Effector memory CD4-positive, alpha-beta T cell (primary cell): ENCODE measurements at regions not wholly inside any gene's neighbourhood (a gene's known extent, or its start where the extent isn't known, plus 50 kb on each side); places are given as distances from the start of the nearest gene placed in this dataset.

ENCODE experiments used
- DNase-seq, 3 donors: peaks; one replicate each; pipeline ENCODE4 v3.0.0-alpha.2; 2020
- H3K27ac ChIP-seq: 2 replicates; pipeline ENCODE4 v1.7.0; 2013; ENCODE audit warnings: mild to moderate bottlenecking, low read length, moderate library complexity; ENCODE audit not compliant: insufficient read depth, poor library complexity, severe bottlenecking
- H3K27me3 ChIP-seq: replicated peaks from 2 replicates; pipeline ENCODE4 v1.7.0; 2013; ENCODE audit warnings: mild to moderate bottlenecking, low read length; ENCODE audit not compliant: insufficient read depth, control insufficient read depth, poor library complexity, severe bottlenecking
- H3K36me3 ChIP-seq: 2 replicates; pipeline ENCODE4 v1.7.0; 2013; ENCODE audit warnings: mild to moderate bottlenecking, low read length, moderate library complexity; ENCODE audit not compliant: control insufficient read depth, insufficient read depth
- H3K4me1 ChIP-seq: 2 replicates; pipeline ENCODE4 v1.7.0; 2013; ENCODE audit warnings: low read length, mild to moderate bottlenecking; ENCODE audit not compliant: control insufficient read depth, insufficient read depth, poor library complexity, severe bottlenecking
- H3K4me3 ChIP-seq: 2 replicates; pipeline ENCODE4 v1.7.0; 2013; ENCODE audit warnings: low read length, low read depth, mild to moderate bottlenecking; ENCODE audit not compliant: insufficient read depth, poor library complexity, severe bottlenecking
- H3K9me3 ChIP-seq: 2 replicates; pipeline ENCODE4 v1.7.0; 2013; ENCODE audit warnings: mild to moderate bottlenecking, low read length, moderate library complexity; ENCODE audit not compliant: control insufficient read depth

DNA sequence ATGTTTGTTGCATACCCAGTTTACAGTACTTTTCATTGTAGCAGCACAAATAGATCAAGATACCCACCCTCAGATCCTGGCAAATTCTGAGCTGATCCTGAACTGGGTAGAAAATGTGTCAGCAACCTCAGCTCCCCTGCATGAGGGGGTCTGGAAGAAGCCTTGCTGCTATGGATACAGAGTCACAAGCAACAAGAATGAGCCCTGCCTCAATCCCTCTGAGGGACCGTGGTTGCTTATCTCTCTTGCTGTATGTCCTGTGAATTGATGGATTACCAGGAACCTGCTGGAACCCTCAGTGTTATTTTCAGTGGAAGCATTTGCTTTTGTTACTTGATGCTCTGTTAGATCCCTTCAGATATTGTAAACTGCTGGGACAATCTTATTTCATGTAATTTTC is 331.0 kb downstream of the STIM2 start:
- H3K27ac ChIP-seq = no peak overlapping the region
- no peak for DNase-seq

DNA sequence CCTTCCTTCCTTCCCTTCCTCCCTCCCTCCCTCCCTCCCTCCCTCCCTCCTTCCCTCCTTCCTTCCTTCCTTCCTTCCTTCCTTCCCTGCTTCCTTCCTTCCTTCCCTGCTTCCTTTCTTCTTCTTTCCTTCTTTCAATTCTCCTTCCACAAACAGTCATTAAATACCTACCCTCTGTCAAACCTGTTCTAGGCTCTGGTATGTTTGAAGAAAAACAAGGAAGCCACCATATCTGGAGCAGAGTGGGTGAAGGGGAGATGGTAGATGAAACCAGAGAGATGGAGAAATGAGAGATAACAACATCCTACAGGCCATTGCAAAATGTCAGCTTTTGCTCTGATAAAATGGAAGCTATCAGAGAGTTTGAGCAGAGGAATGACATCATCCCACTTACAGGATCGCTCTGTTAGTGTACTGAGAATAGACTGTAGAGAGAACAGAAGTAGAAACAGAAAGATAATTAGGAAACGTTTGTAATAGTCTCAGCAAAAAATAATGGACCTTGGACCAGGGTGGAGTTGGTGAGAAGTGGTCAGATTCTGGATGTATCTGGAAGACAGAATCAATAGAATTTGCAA is 334.0 kb downstream of the STIM2 start:
- no peak for DNase-seq
- H3K27ac ChIP-seq = no peak overlapping the region
- H3K9me3 ChIP-seq = no peaks in the 10 kb centered on the region
- no peak overlapping the region for H3K4me3 ChIP-seq
- H3K4me1 ChIP-seq = no peaks in the 10 kb centered on the region
- H3K27me3 ChIP-seq = peaks cover 2% of the 10 kb centered on the region
- H3K36me3 ChIP-seq = no peaks in the 10 kb centered on the region

More for the DNA sequence above, 331.0 kb downstream of the STIM2 start:
- H3K4me3 ChIP-seq = no peak overlapping the region
- no peaks in the 10 kb centered on the region for H3K36me3 ChIP-seq
- H3K27me3 ChIP-seq = peaks cover 2% of the 10 kb centered on the region
- H3K9me3 ChIP-seq = no peaks in the 10 kb centered on the region
- no peaks in the 10 kb centered on the region for H3K4me1 ChIP-seq

DNA sequence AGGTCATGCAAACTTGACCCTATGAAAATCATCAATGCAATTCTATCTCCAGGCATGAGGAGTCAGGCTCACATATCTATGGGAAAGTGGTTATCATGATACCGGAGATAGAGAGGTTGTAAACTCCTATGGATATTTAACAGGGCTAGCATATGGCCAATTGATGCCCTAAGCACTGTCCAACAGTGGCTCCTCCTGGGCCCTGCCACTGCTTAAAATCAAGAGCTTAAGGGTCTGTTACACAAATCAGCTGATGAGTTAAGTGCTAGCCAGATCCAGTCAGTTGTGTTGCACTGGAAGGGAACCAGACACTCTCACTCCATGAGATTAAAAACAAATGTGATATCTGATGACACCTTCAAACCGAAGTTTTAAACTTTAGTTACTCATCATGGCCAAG is 337.6 kb downstream of the STIM2 start:
- no peaks in the 10 kb centered on the region for H3K9me3 ChIP-seq
- no peak for DNase-seq
- H3K4me1 ChIP-seq = no peaks in the 10 kb centered on the region
- peaks cover 2% of the 10 kb centered on the region for H3K27me3 ChIP-seq
- no peak overlapping the region for H3K27ac ChIP-seq
- no peak overlapping the region for H3K4me3 ChIP-seq
- H3K36me3 ChIP-seq = no peaks in the 10 kb centered on the region

DNA sequence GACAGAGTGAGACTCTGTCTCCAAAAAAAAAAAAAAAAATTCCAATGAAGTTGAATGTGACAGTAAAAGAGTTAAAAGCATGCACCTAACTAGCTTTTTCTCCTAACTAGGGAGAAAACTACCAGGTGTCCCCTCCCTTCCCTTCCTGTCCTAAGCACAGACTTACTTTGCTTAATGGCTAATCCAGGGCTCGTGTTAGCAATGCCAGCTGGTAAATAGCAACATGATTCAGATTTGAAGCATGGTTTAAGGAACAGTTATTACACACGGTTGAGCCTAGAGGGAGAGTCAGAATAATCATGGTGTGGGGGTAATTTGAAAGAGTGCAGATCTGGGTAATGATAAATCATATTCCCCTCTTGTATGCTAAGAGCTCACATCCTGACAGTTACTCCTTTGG is 338.3 kb downstream of the STIM2 start:
- DNase-seq = no peak
- H3K27ac ChIP-seq = no peak overlapping the region
- H3K36me3 ChIP-seq = no peaks in the 10 kb centered on the region

DNA sequence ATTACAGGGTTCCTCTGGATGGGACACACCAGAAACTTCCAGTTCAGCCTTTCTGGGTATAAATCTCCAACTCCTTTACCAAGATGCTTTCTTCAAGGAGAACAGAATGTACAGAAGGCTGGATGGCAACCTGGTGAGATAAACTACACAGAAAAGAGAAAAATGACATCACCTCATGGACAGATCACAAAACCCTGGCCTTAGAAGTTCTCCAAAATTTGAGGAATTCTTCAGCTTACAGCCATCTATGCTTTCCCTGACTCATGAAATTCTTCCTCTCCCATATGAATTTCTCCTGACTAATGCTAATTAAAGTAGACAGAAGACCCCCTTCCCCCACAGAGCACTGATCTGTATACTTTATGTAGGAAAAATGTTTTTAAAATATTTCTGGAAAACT is 345.4 kb downstream of the STIM2 start:
- H3K36me3 ChIP-seq = no peaks in the 10 kb centered on the region
- DNase-seq = no peak
- H3K4me1 ChIP-seq = no peaks in the 10 kb centered on the region
- no peak overlapping the region for H3K27ac ChIP-seq
- no peak overlapping the region for H3K4me3 ChIP-seq
- H3K27me3 ChIP-seq = no peaks in the 10 kb centered on the region
- H3K9me3 ChIP-seq = no peaks in the 10 kb centered on the region

More for the DNA sequence above, 338.3 kb downstream of the STIM2 start:
- Histone ChIP-seq H3K4me3 (no peak overlapping the region), H3K4me1 (no peaks in the 10 kb centered on the region), H3K27me3 (peaks cover 2% of the 10 kb centered on the region), H3K9me3 (no peaks in the 10 kb centered on the region)

DNA sequence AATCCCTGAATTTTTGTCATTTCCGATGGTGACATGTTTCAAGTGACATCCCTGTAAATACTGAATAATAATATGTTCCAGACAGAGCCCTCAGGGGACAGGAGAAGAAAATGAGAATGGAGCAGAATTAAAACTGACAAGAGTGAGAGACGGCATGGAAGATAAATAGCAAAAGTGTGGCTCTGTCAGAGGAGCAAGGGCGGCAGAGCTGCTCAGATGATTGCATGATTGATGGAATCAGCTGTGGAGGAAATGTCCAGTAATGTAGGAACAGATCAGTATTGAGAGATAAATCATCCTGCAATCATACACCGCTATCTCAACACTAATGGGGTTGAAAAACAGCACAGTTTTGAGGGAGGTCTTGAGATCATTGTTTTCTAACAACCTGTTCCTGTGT is 350.3 kb downstream of the STIM2 start:
- H3K27me3 ChIP-seq = no peaks in the 10 kb centered on the region
- H3K4me1 ChIP-seq = no peaks in the 10 kb centered on the region
- no peak overlapping the region for H3K27ac ChIP-seq
- H3K36me3 ChIP-seq = no peaks in the 10 kb centered on the region
- no peak overlapping the region for H3K4me3 ChIP-seq
- no peaks in the 10 kb centered on the region for H3K9me3 ChIP-seq
- no peak for DNase-seq

DNA sequence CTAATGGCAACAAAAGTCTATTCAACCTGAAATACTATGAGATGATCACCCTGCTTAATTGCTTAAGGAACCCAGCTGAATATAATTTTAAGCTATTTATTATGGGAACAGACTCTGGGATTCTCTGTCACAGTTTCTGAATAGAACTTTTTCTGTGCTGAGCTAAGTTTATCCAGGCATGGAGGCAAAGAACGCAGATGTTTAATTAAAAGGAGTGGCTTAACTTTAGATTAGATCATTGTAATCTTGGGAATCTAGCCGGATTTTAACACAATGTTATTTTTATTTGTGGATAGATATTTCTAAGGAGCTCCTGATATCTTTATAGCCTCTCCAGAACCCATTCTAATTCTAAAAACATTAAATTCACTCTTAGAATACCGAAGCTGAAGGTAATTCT is 353.4 kb downstream of the STIM2 start:
- Histone ChIP-seq H3K9me3 (no peaks in the 10 kb centered on the region), H3K4me1 (no peaks in the 10 kb centered on the region), H3K27ac (no peak overlapping the region)

DNA sequence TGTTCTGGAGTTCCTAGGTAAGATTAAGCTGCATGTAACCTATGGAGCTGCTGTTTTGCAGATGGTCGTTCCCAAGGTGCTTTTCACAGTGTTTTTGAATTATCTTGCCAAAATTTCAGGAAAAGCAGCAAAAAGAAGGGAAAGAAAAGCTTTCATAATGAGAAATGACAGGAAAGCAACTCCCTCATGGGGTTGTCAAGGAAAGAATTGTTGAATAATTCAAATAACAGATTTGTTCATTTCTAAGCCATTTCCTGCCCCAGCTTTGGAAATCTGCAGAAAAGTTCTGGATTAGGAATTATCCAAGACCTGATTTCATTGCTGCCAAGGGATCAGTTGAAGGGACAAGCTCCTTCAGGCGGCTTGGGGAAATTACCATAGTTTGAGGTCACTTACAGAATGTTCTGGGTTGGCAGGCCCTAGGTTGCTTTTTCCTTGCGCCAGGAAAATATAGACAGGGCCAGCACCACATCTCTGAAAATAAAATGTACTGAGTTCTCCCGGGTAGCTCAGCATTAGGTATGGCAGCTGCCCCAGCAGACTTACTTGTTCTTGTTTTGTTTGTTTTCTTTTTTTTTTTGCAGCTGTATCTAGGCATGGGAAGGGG is 354.7 kb downstream of the STIM2 start:
- Histone ChIP-seq H3K36me3 (no peaks in the 10 kb centered on the region), H3K4me3 (no peak overlapping the region), H3K9me3 (no peaks in the 10 kb centered on the region), H3K4me1 (no peaks in the 10 kb centered on the region), H3K27me3 (no peaks in the 10 kb centered on the region), H3K27ac (no peak overlapping the region)
- DNase-seq = no peak

More for the DNA sequence above, 353.4 kb downstream of the STIM2 start:
- Histone ChIP-seq H3K27me3 (no peaks in the 10 kb centered on the region), H3K4me3 (no peak overlapping the region), H3K36me3 (no peaks in the 10 kb centered on the region)
- DNase-seq = no peak

DNA sequence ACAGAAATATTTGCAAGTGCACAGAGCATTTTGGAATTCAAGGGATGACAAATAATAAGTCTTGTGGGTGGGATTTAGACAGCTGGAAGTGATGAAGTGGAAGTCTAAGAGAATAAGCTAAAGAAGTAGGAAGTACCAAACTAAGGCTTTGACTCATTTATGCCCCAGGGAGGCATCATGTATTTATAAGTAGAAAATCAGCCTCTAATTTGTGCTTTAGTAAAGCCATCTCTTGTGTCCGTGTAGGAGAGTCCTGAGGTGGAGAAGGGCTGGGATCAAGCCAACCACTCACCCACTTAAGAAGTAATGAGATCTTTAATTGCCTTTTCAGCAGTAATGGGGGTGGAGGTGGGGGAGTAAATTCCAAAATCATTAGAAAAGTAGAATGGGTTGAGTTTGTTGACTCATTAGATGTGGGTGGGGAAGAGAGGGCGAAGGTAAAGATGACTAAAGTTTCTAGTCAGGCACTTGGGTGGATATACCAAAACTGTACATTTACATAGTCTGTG is 356.7 kb downstream of the STIM2 start:
- Histone ChIP-seq H3K4me1 (no peaks in the 10 kb centered on the region), H3K27me3 (no peaks in the 10 kb centered on the region), H3K9me3 (no peaks in the 10 kb centered on the region), H3K4me3 (no peak overlapping the region), H3K36me3 (no peaks in the 10 kb centered on the region), H3K27ac (no peak overlapping the region)
- DNase-seq = no peak

DNA sequence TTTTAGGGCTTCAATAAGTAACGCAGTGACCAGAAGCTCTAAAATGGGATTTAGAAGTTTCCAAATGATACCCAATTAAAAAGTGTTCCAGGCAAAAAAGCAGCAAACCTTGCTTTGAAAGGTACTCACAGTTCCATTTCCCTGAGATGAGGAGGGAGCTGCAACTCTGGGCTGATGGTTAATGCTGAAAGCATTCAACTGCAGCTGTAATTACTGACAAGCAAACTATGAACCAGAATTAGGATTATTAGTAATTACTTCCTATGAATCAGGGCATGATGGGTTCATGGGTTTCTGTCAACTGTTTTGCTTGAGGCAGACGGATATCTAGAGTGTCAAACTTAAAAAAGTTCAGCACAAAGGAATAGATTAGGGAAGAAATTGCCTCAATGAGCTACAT is 357.4 kb downstream of the STIM2 start:
- no peak for DNase-seq
- H3K9me3 ChIP-seq = no peaks in the 10 kb centered on the region
- no peaks in the 10 kb centered on the region for H3K4me1 ChIP-seq
- no peak overlapping the region for H3K4me3 ChIP-seq
- no peaks in the 10 kb centered on the region for H3K36me3 ChIP-seq
- H3K27ac ChIP-seq = no peak overlapping the region
- no peaks in the 10 kb centered on the region for H3K27me3 ChIP-seq
